HG02798 (cell line): ENCODE measurements at regions not wholly inside any gene's neighbourhood (a gene's known extent, or its start where the extent isn't known, plus 50 kb on each side); places are given as distances from the start of the nearest gene placed in this dataset.

Experiments
- ATAC-seq: cut with Tn5 transposase; IDR thresholded peaks from one replicate; pipeline ENCODE4 v1.9.1; 2021; ENCODE audit warnings: mild to moderate bottlenecking; ENCODE audit not compliant: unreplicated experiment, poor library complexity

- ATAC-seq = no peak
These were observed 322.2 kb upstream of the SATB1 start for GRCh38 chr3:18747383-18747782.

GRCh38 chr3:18745472-18745871, 320.3 kb upstream of the SATB1 start:
- no peak for ATAC-seq

DNA sequence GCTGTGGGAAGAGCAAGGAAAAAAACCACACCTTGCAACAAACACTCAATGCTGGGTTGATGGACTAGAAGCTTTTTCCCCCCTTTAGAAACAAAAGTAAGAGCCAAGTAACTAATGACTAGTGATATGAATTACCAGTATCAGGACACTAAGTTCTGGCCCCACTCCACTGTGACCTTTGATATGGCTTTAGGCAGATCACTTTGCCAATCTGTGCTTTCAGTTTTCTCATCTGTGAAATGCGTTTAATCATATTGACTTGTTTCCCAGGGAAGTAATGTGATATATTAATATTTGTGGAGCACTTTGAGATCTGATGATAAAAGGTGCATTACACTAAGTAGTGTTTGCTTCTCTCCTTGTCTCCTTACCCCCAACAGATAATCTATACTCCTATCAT, 319.3 kb upstream of the SATB1 start:
- ATAC-seq = no peak

DNA sequence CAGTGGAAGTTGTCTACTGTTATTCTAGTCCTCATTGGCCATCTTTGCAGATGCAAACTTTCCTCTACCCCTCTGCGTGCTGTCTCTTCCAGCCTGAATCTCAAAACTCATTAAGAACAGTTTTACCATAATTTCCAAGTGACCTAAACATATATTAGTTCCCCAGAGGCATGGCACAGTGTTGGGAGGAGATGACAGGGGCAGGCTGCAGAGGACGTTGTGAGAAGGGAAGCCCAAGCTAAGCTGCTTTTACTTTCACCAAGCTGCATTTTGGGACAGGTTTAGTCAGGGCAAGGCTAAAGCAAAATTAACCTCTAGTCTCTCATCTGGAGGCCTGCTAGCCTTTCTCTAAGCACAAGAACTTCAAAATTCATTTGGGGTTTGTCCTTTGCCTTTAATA, 318.6 kb upstream of the SATB1 start:
- no peak for ATAC-seq

DNA sequence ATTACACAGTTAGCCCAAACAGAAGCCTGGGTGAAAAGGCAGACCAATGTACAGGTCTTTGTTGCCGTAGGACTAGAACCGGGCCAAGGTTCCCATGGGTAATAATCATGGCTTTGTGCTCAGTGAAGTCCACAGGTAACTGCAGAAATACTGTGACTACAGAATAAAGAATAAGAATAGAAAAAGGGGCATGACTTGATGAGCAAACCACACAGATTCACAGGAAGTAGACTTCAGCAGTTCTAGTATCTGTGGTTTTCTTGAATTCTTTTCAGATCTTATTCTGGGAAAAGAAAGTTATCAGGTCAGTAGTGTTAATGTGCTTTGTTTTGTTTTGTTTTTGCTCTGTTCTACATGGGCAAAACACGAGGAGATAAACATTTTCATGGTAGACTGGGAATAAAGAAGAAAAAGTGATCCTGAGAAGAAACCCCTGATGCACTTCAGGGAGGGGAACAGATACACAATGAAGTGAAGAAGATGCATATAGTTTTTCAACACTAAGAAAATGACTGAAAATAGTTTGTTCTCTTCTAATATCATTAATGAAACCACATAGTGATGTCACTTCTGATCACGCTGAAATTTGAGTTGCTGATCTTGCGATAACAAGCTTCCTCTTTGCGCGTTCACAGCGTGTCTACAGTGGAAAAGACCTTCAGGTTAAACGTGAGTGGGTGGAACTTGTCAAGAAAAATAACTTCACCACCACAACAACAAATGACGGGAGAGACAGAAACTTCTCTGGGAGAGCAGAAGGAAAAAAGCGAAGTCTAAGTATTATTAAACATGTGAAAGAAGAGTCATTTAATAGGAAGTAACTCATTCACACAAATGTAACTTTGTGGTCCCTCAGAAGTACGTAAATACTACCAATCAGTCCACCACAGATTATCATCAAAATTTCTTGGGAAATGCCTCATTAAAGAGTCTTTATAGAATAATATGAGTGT, 315.8 kb upstream of the SATB1 start:
- ATAC-seq = peak; percentile 91

- peak; percentile 23 for ATAC-seq
These were observed 313.9 kb upstream of the SATB1 start for GRCh38 chr3:18739099-18739433.

DNA sequence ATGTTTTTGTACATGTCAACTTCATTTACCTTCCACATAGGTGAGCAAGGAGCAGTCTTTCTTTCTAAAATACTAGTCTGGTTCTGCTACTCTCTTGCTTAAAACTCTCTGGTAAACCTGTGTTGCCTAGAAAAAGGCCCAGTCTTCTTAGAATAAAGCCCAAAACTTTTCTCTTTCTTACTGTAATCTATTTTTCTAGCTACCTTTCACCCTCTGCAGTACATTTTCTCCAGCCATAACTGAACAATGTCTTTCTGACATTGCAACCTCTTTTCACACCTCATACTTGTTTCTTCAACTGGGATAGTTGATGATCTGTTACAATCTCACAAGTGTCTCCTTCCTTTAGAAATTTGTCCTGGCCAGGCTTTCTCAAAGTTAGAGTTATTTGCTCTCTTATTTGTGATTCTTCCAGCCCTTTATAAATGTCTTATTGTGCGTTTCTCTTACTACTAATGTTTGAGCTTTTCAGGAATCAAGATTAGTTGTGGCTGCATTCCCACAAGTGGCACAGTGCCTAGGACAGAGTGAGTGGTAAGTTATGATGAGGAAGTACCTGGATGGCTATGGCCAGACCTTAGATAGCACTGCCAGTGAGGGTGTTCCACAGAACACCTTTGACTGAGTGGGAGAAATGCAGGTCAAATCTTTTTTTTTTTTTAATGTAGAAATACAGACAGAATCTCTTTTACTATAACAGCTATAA, 313.4 kb upstream of the SATB1 start:
- ATAC-seq = no peak

- no peak for ATAC-seq
These were observed 309.9 kb upstream of the SATB1 start for GRCh38 chr3:18735005-18735404.

GRCh38 chr3:18734309-18734708, 309.2 kb upstream of the SATB1 start:
- ATAC-seq = no peak

DNA sequence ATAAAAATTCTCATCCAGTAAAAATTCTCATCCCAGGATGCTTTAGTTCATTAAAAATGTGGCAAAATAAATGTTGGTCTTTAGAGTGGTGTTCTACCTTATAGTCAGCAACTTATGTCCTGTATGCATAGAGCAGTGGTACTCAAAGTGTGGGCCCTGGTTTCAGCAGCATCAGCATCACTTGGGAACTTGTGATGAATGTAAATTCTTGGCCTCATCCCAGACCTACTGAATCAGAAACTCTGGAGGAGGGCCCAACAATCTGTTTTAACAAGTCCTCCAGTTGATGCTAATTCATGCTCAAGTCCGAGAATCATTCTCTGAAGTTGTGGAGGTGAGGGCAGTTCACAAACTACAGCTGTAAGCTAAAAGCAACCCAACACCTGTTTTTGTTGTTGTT, 307.3 kb upstream of the SATB1 start:
- no peak for ATAC-seq

DNA sequence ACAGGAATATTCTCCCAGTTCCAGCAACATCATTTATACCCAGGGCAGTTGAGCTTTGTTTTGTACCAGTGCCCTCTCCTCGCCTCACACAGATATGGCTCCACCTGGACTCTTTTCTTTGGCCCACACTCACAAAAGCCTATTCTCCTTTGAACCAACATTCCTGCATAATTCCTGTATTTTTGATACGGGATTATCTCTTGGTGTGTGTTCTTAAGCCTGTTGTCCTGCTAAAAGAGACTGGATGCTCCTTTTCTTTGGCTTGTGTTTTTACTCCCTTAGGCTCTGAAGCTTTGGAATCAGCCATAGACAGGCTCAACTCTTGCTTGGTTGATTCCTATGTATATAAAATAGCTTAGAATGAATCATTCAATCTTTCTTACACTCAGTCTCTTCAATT, 305.4 kb upstream of the SATB1 start:
- no peak for ATAC-seq

DNA sequence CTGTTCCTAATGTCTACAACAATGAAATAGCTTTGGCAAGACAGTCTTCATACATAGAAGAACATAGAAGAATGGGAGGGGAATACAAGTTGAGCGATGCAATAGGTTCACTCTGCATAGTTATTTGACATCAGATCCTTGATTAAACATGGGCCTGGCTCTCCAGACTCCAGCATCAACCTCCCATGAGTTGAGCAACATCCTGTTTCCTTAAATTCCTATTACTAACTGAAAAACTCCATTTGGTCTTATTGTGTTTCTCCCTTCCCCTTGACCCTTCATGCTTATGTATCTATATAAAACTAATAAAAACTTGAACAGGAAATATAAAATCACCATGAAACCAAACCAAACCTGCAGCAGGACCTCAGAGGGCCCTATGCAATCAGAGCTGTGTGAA, 304.5 kb upstream of the SATB1 start:
- no peak for ATAC-seq

GRCh38 chr3:18725668-18726407, 300.7 kb upstream of the SATB1 start:
- no peak for ATAC-seq

GRCh38 chr3:18724456-18724855, 299.3 kb upstream of the SATB1 start:
- ATAC-seq = no peak

DNA sequence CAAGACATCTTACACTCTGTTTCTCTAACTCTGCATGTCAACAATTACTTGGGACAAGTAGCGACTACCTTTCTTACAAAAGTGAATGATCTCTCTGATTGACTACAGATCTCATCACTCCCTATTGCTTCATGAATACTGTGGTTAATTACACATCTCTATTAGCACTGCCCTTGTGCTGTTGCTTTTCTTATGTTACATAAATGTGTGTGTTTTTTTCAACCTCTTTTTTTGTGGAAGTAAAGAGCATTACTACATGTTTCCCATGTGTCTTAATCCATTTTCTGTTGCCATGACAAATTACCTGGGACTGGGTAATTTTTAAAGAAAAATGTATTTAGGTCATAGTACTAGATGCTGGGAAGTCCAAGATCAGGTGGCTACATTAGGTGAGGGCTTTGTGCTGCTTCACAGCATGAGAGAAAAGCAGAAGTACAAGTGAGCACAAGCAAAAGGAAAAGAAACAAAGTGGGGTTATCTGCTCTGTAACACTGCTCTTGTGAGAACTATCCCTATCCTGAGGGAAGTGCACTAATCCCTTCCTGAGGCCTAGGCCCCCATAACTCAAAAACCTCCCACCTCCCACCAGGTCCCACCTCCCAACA, 298.2 kb upstream of the SATB1 start:
- no peak for ATAC-seq

DNA sequence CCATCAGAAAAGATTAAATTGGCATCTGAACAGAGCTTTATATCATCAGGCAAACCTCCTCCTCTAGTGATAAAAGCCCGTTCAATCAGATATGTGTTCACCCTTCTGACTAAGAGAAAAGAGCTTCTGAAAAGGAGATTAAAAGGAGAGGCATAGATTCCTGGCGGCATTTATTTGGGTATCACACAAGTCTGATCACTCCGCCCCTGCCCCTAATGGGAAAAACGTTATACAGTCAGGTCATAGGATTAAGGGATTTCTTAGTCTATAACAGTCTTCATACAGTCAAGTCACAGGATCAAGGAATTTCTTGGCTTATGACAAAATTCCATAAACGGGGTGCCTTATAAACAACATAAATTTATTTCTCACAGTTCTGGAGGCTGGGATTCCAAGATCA, 295.4 kb upstream of the SATB1 start:
- ATAC-seq = no peak

DNA sequence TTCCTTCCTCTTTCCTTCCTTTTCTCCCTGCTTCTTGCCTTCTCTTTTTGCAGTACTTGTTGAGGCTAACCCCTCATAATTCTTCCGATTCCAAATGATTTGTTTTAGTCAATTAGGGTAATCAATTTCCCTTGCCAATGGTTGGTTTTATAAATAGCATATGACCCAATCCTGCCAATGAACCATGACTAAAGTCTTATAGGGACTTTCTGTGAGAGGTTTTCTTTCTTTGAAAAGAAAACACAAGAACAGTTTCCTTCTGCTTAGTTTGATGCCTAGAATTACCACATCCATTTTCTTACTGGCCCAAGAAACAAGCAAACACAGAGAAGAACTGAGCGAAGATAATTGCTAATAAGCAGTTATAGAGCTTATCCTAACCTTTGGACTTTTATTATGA, 292.5 kb upstream of the SATB1 start:
- no peak for ATAC-seq

DNA sequence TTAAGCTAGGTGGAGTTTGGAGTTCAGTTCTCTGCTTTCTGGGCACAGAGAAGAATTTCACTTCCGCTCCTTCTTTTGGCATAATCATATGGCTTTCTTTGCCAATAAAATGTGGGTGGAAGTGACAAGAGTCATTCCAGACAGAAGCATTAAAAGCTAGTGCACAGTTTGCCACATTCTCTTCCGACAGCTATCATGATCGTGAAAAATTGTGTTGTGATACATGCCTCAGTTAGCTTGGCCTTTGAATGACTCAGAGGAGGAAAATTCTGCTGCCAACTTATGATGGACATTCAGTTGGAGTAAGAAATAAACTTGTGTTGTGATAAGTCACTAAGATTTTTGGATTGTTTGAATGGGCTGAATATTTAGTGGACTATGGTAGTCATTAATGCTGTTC, 291.7 kb upstream of the SATB1 start:
- no peak for ATAC-seq

DNA sequence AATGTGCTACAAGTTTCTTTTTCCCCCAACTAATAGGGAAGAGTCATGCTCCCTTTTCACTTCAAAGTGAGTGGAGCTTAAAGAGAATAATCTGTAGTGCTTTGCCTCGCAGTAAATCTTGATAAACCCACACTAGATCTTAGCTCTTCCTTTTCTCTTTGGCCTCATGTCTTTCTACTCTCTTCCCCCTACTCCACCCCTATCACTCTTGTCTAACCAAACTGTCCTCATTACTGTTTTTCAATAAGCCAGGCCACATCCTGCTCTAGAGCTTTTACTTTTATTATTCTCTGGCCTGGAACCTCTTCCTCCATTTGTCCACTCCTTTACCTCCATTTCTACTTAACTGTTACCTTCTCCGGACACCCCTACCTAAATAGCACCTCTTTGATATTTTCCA, 291.0 kb upstream of the SATB1 start:
- ATAC-seq = no peak

- no peak for ATAC-seq
These were observed 290.1 kb upstream of the SATB1 start for GRCh38 chr3:18715208-18715607.

- no peak for ATAC-seq
These were observed 288.4 kb upstream of the SATB1 start for GRCh38 chr3:18713577-18713951.
